Osteoblast (primary cell): ENCODE measurements at regions not wholly inside any gene's neighbourhood (a gene's known extent, or its start where the extent isn't known, plus 50 kb on each side); places are given as distances from the start of the nearest gene placed in this dataset.

ENCODE experiments used
- DNase-seq: peaks from one replicate; pipeline ENCODE4 v3.0.0; 2011; ENCODE audit warnings: low spot score, mixed read lengths; ENCODE audit not compliant: insufficient read length; ENCODE audit errors: missing footprints
- H2AFZ ChIP-seq: 2 replicates; pipeline ENCODE4 v1.6.0; 2011; ENCODE audit warnings: mild to moderate bottlenecking, low read length
- H3K27ac ChIP-seq: 2 replicates; pipeline ENCODE4 v1.5.1; 2011; ENCODE audit warnings: mild to moderate bottlenecking, low read depth, low read length, moderate library complexity
- H3K27me3 ChIP-seq: 2 replicates; pipeline ENCODE4 v1.6.0; 2012; ENCODE audit warnings: mild to moderate bottlenecking, control low read depth, inconsistent platforms, low read length, moderate library complexity; ENCODE audit not compliant: insufficient read depth
- H3K36me3 ChIP-seq: 2 replicates; pipeline ENCODE4 v1.5.1; 2011; ENCODE audit warnings: mild to moderate bottlenecking, low read length, control low read depth, moderate library complexity; ENCODE audit not compliant: insufficient read depth
- H3K4me1 ChIP-seq: 2 replicates; pipeline ENCODE4 v1.5.1; 2011; ENCODE audit warnings: mild to moderate bottlenecking, low read length, control low read depth, moderate library complexity; ENCODE audit not compliant: insufficient read depth
- H3K4me2 ChIP-seq: 2 replicates; pipeline ENCODE4 v1.6.0; 2011; ENCODE audit warnings: mild to moderate bottlenecking, low read length; ENCODE audit not compliant: insufficient read depth
- H3K4me3 ChIP-seq: fragments of 200-600 bp; sonication (generic); 3 replicates; pipeline ENCODE4 v1.5.1; 2012; ENCODE audit warnings: mild to moderate bottlenecking, low read length, inconsistent platforms; ENCODE audit not compliant: insufficient read depth
- H3K79me2 ChIP-seq: 2 replicates; pipeline ENCODE4 v1.6.0; 2012; ENCODE audit warnings: mild to moderate bottlenecking, low read length, control low read depth, inconsistent platforms; ENCODE audit not compliant: insufficient read depth
- H3K9me3 ChIP-seq: 2 replicates; pipeline ENCODE4 v1.5.1; 2011; ENCODE audit warnings: low read depth, low read length, control low read depth
- H4K20me1 ChIP-seq: 2 replicates; pipeline ENCODE4 v1.6.0; 2012; ENCODE audit warnings: mild to moderate bottlenecking, low read length, control low read depth; ENCODE audit not compliant: insufficient read depth
- TF ChIP-seq, protein P1 (sequence below): IDR thresholded peaks from 2 replicates; pipeline ENCODE4 v1.5.1; 2011; ENCODE audit warnings: mild to moderate bottlenecking, low read depth, low read length, moderate library complexity; ENCODE audit errors: extremely low read depth

DNA sequence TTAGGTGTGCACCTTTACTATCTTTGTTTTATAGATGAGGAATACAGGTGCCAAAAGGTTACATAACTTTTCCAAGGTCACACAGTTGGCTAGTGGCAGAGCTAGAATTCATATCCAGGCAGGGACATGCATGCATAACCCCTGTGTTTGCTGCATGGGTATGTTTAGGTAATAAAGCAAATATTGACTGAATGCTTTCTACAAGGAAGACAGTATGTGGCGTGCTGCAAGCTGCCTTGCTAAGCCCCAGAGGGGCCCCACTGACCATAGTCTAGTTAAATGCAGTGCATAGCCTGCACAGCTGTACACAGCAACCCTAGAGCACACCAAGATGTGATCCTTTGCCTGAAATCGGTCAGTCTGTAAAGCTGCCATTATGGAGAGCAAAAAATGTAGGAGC, 320.5 kb upstream of the IGFBP7 start:
- Histone ChIP-seq H2AFZ (no peak overlapping the region), H3K36me3 (no peaks in the 10 kb centered on the region)
- TF ChIP-seq, protein P1, sequence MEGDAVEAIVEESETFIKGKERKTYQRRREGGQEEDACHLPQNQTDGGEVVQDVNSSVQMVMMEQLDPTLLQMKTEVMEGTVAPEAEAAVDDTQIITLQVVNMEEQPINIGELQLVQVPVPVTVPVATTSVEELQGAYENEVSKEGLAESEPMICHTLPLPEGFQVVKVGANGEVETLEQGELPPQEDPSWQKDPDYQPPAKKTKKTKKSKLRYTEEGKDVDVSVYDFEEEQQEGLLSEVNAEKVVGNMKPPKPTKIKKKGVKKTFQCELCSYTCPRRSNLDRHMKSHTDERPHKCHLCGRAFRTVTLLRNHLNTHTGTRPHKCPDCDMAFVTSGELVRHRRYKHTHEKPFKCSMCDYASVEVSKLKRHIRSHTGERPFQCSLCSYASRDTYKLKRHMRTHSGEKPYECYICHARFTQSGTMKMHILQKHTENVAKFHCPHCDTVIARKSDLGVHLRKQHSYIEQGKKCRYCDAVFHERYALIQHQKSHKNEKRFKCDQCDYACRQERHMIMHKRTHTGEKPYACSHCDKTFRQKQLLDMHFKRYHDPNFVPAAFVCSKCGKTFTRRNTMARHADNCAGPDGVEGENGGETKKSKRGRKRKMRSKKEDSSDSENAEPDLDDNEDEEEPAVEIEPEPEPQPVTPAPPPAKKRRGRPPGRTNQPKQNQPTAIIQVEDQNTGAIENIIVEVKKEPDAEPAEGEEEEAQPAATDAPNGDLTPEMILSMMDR: no peak

DNA sequence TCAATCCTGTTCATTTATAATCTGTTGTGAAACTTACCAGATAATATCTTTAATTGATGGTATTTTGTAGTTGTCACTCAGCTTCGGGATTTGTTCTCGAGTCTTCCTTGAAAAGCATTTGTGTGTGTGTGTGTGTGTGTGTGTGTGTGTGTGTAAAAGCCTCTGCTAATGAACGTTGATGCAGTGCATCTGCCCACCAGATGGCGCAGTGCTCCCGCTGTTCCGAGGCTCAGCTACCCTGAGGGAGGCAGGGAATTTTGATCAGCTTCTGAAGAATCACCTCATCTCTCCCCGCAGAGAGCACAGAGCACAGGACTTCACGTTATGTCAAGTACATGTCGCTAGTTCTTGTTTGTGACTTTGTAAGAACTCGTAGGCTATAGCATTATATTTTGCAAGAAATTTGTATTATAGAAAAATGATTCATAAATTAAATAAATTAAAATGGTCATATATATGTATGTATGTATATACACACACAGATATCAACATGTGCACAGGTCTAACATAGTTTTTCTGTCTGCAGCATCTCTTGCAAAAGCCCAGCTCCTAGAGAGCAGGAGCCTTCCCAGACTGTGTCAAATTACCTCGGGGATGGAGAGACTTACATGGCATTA, 316.7 kb upstream of the IGFBP7 start:
- no peaks in the 10 kb centered on the region for H3K79me2 ChIP-seq
- H3K4me2 ChIP-seq: no peak overlapping the region
- no peaks in the 10 kb centered on the region for H3K9me3 ChIP-seq
- peaks cover 7% of the 10 kb centered on the region for H3K4me1 ChIP-seq
- no peaks in the 10 kb centered on the region for H3K27me3 ChIP-seq
- H2AFZ ChIP-seq: no peak overlapping the region
- TF ChIP-seq, protein P1: peak; percentile 85
- H3K36me3 ChIP-seq: no peaks in the 10 kb centered on the region
- H3K4me3 ChIP-seq: no peak overlapping the region
- no peaks in the 10 kb centered on the region for H4K20me1 ChIP-seq
- peak; percentile 45 for DNase-seq
- no peak overlapping the region for H3K27ac ChIP-seq

More for the DNA sequence above, 320.5 kb upstream of the IGFBP7 start:
- Histone ChIP-seq H3K27me3 (no peaks in the 10 kb centered on the region), H3K27ac (no peak overlapping the region), H3K4me1 (no peaks in the 10 kb centered on the region), H3K79me2 (no peaks in the 10 kb centered on the region), H3K4me3 (no peak overlapping the region), H3K9me3 (no peaks in the 10 kb centered on the region), H4K20me1 (no peaks in the 10 kb centered on the region), H3K4me2 (no peak overlapping the region)
- no peak for DNase-seq

DNA sequence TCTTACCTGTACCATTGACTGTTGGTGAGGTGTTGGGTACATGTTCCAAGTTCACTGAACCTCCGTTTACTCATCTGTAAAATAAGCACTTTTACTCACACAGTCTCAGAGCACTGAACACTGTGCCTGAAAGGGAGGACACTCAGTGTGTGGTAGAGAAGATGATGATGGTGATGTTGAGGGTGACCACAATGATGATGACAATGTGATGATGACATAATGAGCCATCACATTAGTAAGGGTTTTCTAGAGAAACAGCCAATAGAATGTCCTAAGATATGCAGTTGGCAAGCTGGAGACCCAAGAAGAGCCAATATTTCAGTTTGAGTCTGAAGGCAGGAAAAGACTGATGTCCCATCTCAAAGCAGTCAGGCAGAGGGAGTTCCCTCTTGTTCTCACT, 315.4 kb upstream of the IGFBP7 start:
- H3K4me2 ChIP-seq: no peak overlapping the region
- DNase-seq: no peak
- H3K27ac ChIP-seq: no peak overlapping the region
- no peaks in the 10 kb centered on the region for H3K79me2 ChIP-seq
- no peak overlapping the region for H3K4me3 ChIP-seq
- H3K9me3 ChIP-seq: no peaks in the 10 kb centered on the region
- no peaks in the 10 kb centered on the region for H3K36me3 ChIP-seq
- TF ChIP-seq, protein P1: no peak
- no peak overlapping the region for H2AFZ ChIP-seq
- no peaks in the 10 kb centered on the region for H4K20me1 ChIP-seq
- no peaks in the 10 kb centered on the region for H3K27me3 ChIP-seq
- peaks cover 7% of the 10 kb centered on the region for H3K4me1 ChIP-seq

DNA sequence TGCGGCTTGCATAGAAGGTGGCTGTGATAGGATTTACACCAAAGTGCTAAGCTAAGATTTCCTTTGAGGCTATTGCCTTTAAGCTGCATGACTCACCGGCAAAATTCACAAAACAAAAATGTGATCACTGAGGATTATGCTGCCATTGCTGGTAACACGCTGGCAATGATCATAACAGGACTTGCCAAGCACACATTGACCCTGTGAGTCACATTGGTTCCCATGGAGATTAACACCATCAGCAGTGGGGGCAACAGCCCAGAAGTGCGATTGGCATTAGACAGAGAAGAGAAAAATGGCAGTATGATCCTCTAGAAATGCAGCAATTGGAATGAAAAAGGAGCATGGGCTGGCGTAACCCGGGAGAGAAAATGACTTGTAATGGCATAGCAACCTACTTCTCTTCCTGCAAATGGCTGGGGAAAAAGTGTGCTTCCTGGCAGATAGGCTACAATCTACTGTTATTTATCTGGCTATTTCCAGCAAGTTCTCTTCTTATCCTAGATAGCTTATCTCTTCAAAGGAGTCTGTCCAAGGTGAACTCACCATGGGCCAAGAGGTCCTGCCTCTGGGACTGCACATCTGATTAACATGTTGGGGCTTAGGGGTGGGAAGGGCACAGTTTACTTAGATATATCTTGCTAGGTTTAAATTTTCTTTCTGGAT, 314.2 kb upstream of the IGFBP7 start:
- Histone ChIP-seq H3K4me1 (peaks cover 7% of the 10 kb centered on the region), H3K4me3 (no peak overlapping the region), H3K79me2 (no peaks in the 10 kb centered on the region), H3K4me2 (no peak overlapping the region), H3K27me3 (no peaks in the 10 kb centered on the region), H2AFZ (no peak overlapping the region), H3K27ac (no peak overlapping the region), H3K9me3 (no peaks in the 10 kb centered on the region), H4K20me1 (no peaks in the 10 kb centered on the region), H3K36me3 (no peaks in the 10 kb centered on the region)
- TF ChIP-seq, protein P1: no peak
- no peak for DNase-seq
